Neural crest cell (in vitro differentiated cells): ENCODE measurements at regions not wholly inside any gene's neighbourhood (a gene's known extent, or its start where the extent isn't known, plus 50 kb on each side); places are given as distances from the start of the nearest gene placed in this dataset.

Experiments used
- DNase-seq: peaks from one replicate; pipeline ENCODE4 v3.0.0; 2021; ENCODE audit warnings: low read depth, mixed read lengths, low spot score
- H3K27ac Mint-ChIP-seq: one replicate; pipeline ENCODE4 v1.8.0; 2021; ENCODE audit warnings: mild to moderate bottlenecking, mixed read lengths; ENCODE audit not compliant: unreplicated experiment
- H3K27me3 Mint-ChIP-seq: 2 replicates; pipeline ENCODE4 v1.8.0; 2021; ENCODE audit warnings: low read depth, mild to moderate bottlenecking, mixed read lengths
- H3K36me3 Mint-ChIP-seq: 2 replicates; pipeline ENCODE4 v1.8.0; 2021; ENCODE audit warnings: low read depth, mild to moderate bottlenecking, mixed read lengths
- H3K4me1 Mint-ChIP-seq: 2 replicates; pipeline ENCODE4 v1.8.0; 2021; ENCODE audit warnings: mixed read lengths
- H3K4me3 Mint-ChIP-seq: one replicate; pipeline ENCODE4 v1.8.0; 2021; ENCODE audit warnings: mild to moderate bottlenecking, mixed read lengths
- H3K9me3 Mint-ChIP-seq: 2 replicates; pipeline ENCODE4 v1.8.0; 2021; ENCODE audit warnings: mixed read lengths
- CTCF ChIP-seq: fragments of 200-600 bp; sonication (generic); conservative IDR thresholded peaks from 2 replicates; pipeline ENCODE4 v1.5.0; 2021; ENCODE audit warnings: antibody characterized with exemption, mild to moderate bottlenecking

GRCh38 chr5:115054387-115054951, 115.2 kb downstream of the TRIM36 start:
- Mint-ChIP-seq H3K27me3 (no peaks in the 10 kb centered on the region), H3K9me3 (no peaks in the 10 kb centered on the region), H3K27ac (no peak overlapping the region), H3K4me3 (no peak overlapping the region), H3K36me3 (no peaks in the 10 kb centered on the region), H3K4me1 (no peaks in the 10 kb centered on the region)
- TF ChIP-seq CTCF = no peak
- no peak for DNase-seq

GRCh38 chr5:115052948-115053347, 116.8 kb downstream of the TRIM36 start:
- TF ChIP-seq CTCF = no peak
- peaks cover 4% of the 10 kb centered on the region for H3K27me3 Mint-ChIP-seq
- no peaks in the 10 kb centered on the region for H3K36me3 Mint-ChIP-seq
- H3K9me3 Mint-ChIP-seq = no peaks in the 10 kb centered on the region
- H3K27ac Mint-ChIP-seq = no peak overlapping the region
- no peak overlapping the region for H3K4me3 Mint-ChIP-seq
- DNase-seq = no peak
- no peaks in the 10 kb centered on the region for H3K4me1 Mint-ChIP-seq

GRCh38 chr5:115050866-115051265, 118.8 kb downstream of the TRIM36 start:
- no peaks in the 10 kb centered on the region for H3K9me3 Mint-ChIP-seq
- peaks cover 4% of the 10 kb centered on the region for H3K27me3 Mint-ChIP-seq
- H3K27ac Mint-ChIP-seq = no peak overlapping the region
- no peak for TF ChIP-seq CTCF
- no peak for DNase-seq
- no peak overlapping the region for H3K4me3 Mint-ChIP-seq
- no peaks in the 10 kb centered on the region for H3K36me3 Mint-ChIP-seq
- no peaks in the 10 kb centered on the region for H3K4me1 Mint-ChIP-seq

DNA sequence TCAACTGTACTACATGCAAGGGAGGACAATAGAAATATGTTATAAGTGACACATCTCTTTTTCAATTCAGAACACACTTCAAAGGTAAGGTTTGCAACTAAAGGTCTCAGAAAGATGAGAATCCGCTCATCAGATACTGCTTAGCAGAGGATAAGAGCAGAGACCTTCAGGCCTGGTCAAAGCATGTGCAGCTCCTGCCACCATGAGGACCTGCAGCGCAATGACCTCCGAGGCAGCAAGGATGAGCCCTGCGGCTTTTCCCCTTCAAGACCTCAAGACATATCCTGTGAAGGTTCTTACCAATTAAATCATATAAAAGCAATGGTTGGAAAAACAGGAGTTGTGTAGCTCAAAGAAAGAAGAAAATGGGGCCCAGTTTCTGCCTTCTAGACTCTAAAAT, 135.8 kb downstream of the TRIM36 start:
- no peak for DNase-seq
- H3K4me1 Mint-ChIP-seq = no peaks in the 10 kb centered on the region
- peak; percentile 22 for TF ChIP-seq CTCF
- no peak overlapping the region for H3K27ac Mint-ChIP-seq
- H3K9me3 Mint-ChIP-seq = peaks cover 2% of the 10 kb centered on the region
- H3K4me3 Mint-ChIP-seq = no peak overlapping the region
- no peaks in the 10 kb centered on the region for H3K27me3 Mint-ChIP-seq
- H3K36me3 Mint-ChIP-seq = peaks cover 2% of the 10 kb centered on the region

- DNase-seq = no peak
- no peak for TF ChIP-seq CTCF
- Mint-ChIP-seq H3K4me1 (no peaks in the 10 kb centered on the region), H3K27me3 (peaks cover 12% of the 10 kb centered on the region), H3K4me3 (no peak overlapping the region), H3K36me3 (no peaks in the 10 kb centered on the region), H3K9me3 (no peaks in the 10 kb centered on the region), H3K27ac (no peak overlapping the region)
Observed at GRCh38 chr5:115028557-115028956, 141.2 kb downstream of the TRIM36 start.
